Stimulated activated CD4-positive, alpha-beta T cell treated with anti-CD3 and anti-CD28 coated beads, TNF-alpha, amount 100 ng/mL, for 24 hours (primary cell): ENCODE measurements at regions not wholly inside any gene's neighbourhood (a gene's known extent, or its start where the extent isn't known, plus 50 kb on each side); places are given as distances from the start of the nearest gene placed in this dataset.
A peak's percentile ranks its signal among the peaks of the same experiment; 100 is the strongest.
"Not testable (repeated sequence)": the region's sequence is repeated elsewhere in the genome, so short reads cannot be mapped to it uniquely, and the experiment has no call there.

Experiments
- DNase-seq, 3 experiments: peaks; one replicate each; pipeline ENCODE4 v3.0.0-alpha.2; 2020; ENCODE audit warnings: low read depth in 3 of 3

GRCh38 chr12:25384038-25384892 is 133.5 kb upstream of the KRAS start:
- no peak for DNase-seq

- DNase-seq = no peak
Observed at GRCh38 chr12:25382311-25383106, 131.8 kb upstream of the KRAS start.

GRCh38 chr12:25377469-25378177 is 126.9 kb upstream of the KRAS start:
- DNase-seq = peak in 1 of 3 experiments; percentile 30

GRCh38 chr12:25376985-25377384 is 126.3 kb upstream of the KRAS start:
- DNase-seq = no peak

- DNase-seq = no peak
Observed at GRCh38 chr12:25376407-25376806, 125.7 kb upstream of the KRAS start.

- DNase-seq = no peak
Observed at GRCh38 chr12:25372969-25373817, 122.5 kb upstream of the KRAS start.

GRCh38 chr12:25372002-25372401 is 121.3 kb upstream of the KRAS start:
- no peak for DNase-seq

GRCh38 chr12:25368557-25368956 is 117.8 kb upstream of the KRAS start:
- DNase-seq = no peak

GRCh38 chr12:25366122-25366521 is 115.4 kb upstream of the KRAS start:
- DNase-seq = no peak

GRCh38 chr12:25365340-25365730 is 114.6 kb upstream of the KRAS start:
- no peak for DNase-seq

- DNase-seq = peak; percentile 28 to 64 (median 34)
Observed at GRCh38 chr12:25364529-25365339, 114.0 kb upstream of the KRAS start.

GRCh38 chr12:25362646-25363045 is 111.9 kb upstream of the KRAS start:
- no peak for DNase-seq

- no peak for DNase-seq
Observed at GRCh38 chr12:25361511-25361910, 110.8 kb upstream of the KRAS start.

- DNase-seq = no peak
Observed at GRCh38 chr12:25357595-25357994, 106.9 kb upstream of the KRAS start.

GRCh38 chr12:25352942-25353341 is 102.2 kb upstream of the KRAS start:
- DNase-seq = not testable (repeated sequence)

GRCh38 chr12:25352083-25352918 is 101.6 kb upstream of the KRAS start:
- DNase-seq = no peak

- no peak for DNase-seq
Observed at GRCh38 chr12:25348593-25348895, 97.8 kb upstream of the KRAS start.

GRCh38 chr12:25347716-25348592 is 97.2 kb upstream of the KRAS start:
- DNase-seq = no peak

- not testable (repeated sequence) for DNase-seq
Observed at GRCh38 chr12:25341877-25342276, 91.1 kb upstream of the KRAS start.
